Stimulated activated naive CD8-positive, alpha-beta T cell treated with anti-CD3 and anti-CD28 coated beads, Interleukin-15, amount 100 ng/mL, for 72 hours (primary cell): ENCODE measurements at regions not wholly inside any gene's neighbourhood (a gene's known extent, or its start where the extent isn't known, plus 50 kb on each side); places are given as distances from the start of the nearest gene placed in this dataset.

Source experiments
- ATAC-seq: fragments of 150-1000 bp; cut with Tn5 transposase; 2 replicates; pipeline ENCODE4 v1.10.0; 2021; ENCODE audit warnings: mild to moderate bottlenecking, moderate library complexity
- DNase-seq, 2 donors: peaks; one replicate each; pipeline ENCODE4 v3.0.0; 2021 to 2022
- H3K27ac Mint-ChIP-seq, 2 donors: one replicate each; pipeline ENCODE4 v1.8.0; 2022; ENCODE audit warnings: mild to moderate bottlenecking in 2 of 2, mixed read lengths in 2 of 2, moderate library complexity in 2 of 2
- H3K27me3 Mint-ChIP-seq: one replicate; pipeline ENCODE4 v1.8.0; 2022; ENCODE audit warnings: mixed read lengths
- H3K4me1 Mint-ChIP-seq: one replicate; pipeline ENCODE4 v1.8.0; 2022; ENCODE audit warnings: mild to moderate bottlenecking, mixed read lengths
- H3K4me3 Mint-ChIP-seq, 2 donors: one replicate each; pipeline ENCODE4 v1.8.0; 2022; ENCODE audit warnings: mild to moderate bottlenecking in 2 of 2, mixed read lengths in 2 of 2, moderate library complexity in 1 of 2
- H3K9me3 Mint-ChIP-seq, 2 donors: one replicate each; pipeline ENCODE4 v1.8.0; 2022; ENCODE audit warnings: mixed read lengths in 2 of 2

- no peak for ATAC-seq
- H3K27ac Mint-ChIP-seq = no peak overlapping the region
- no peaks in the 10 kb centered on the region for H3K4me1 Mint-ChIP-seq
- H3K4me3 Mint-ChIP-seq = no peak overlapping the region
- H3K27me3 Mint-ChIP-seq = peaks cover 39% of the 10 kb centered on the region
- no peaks in the 10 kb centered on the region for H3K9me3 Mint-ChIP-seq
- DNase-seq = no peak
Observed at GRCh38 chr2:173782681-173783080, 182.5 kb downstream of the SP3 start.

- H3K9me3 Mint-ChIP-seq = no peaks in the 10 kb centered on the region
- H3K27me3 Mint-ChIP-seq = peaks cover 39% of the 10 kb centered on the region
Observed at GRCh38 chr2:173783382-173783781, 181.8 kb downstream of the SP3 start.

GRCh38 chr2:173785813-173786212, 179.4 kb downstream of the SP3 start:
- no peak overlapping the region for H3K4me3 Mint-ChIP-seq
- H3K27me3 Mint-ChIP-seq = peaks cover 39% of the 10 kb centered on the region
- no peak for DNase-seq
- no peaks in the 10 kb centered on the region for H3K4me1 Mint-ChIP-seq
- ATAC-seq = no peak
- H3K27ac Mint-ChIP-seq = no peak overlapping the region
- no peaks in the 10 kb centered on the region for H3K9me3 Mint-ChIP-seq

More at GRCh38 chr2:173783382-173783781, 181.8 kb downstream of the SP3 start:
- ATAC-seq (no peak), DNase-seq (no peak)
- H3K27ac Mint-ChIP-seq = no peak overlapping the region
- H3K4me1 Mint-ChIP-seq = no peaks in the 10 kb centered on the region
- H3K4me3 Mint-ChIP-seq = no peak overlapping the region

GRCh38 chr2:173791502-173791901, 173.7 kb downstream of the SP3 start:
- H3K4me1 Mint-ChIP-seq = no peaks in the 10 kb centered on the region
- no peak for ATAC-seq
- H3K27me3 Mint-ChIP-seq = peaks cover 24% of the 10 kb centered on the region
- no peak for DNase-seq
- no peaks in the 10 kb centered on the region for H3K9me3 Mint-ChIP-seq
- no peak overlapping the region for H3K27ac Mint-ChIP-seq
- no peak overlapping the region for H3K4me3 Mint-ChIP-seq

- ATAC-seq (no peak), DNase-seq (no peak)
- Mint-ChIP-seq H3K27ac (no peak overlapping the region), H3K4me1 (no peaks in the 10 kb centered on the region), H3K9me3 (no peaks in the 10 kb centered on the region), H3K4me3 (no peak overlapping the region), H3K27me3 (peaks cover 24% of the 10 kb centered on the region)
Observed at GRCh38 chr2:173792166-173792565, 173.0 kb downstream of the SP3 start.

- Mint-ChIP-seq H3K9me3 (no peaks in the 10 kb centered on the region), H3K27ac (no peak overlapping the region), H3K4me3 (no peak overlapping the region), H3K4me1 (no peaks in the 10 kb centered on the region), H3K27me3 (peaks cover 24% of the 10 kb centered on the region)
- no peak for DNase-seq
- ATAC-seq = no peak
Observed at GRCh38 chr2:173792741-173793140, 172.4 kb downstream of the SP3 start.

GRCh38 chr2:173793709-173794565, 171.2 kb downstream of the SP3 start:
- Mint-ChIP-seq H3K9me3 (no peaks in the 10 kb centered on the region), H3K4me1 (no peaks in the 10 kb centered on the region)

GRCh38 chr2:173797586-173798263, 167.4 kb downstream of the SP3 start:
- no peaks in the 10 kb centered on the region for H3K9me3 Mint-ChIP-seq
- no peak overlapping the region for H3K27ac Mint-ChIP-seq
- ATAC-seq = no peak
- no peaks in the 10 kb centered on the region for H3K4me1 Mint-ChIP-seq
- peaks cover 20% of the 10 kb centered on the region for H3K27me3 Mint-ChIP-seq
- DNase-seq = no peak
- H3K4me3 Mint-ChIP-seq = no peak overlapping the region

More at GRCh38 chr2:173793709-173794565, 171.2 kb downstream of the SP3 start:
- Mint-ChIP-seq H3K4me3 (no peak overlapping the region), H3K27ac (no peak overlapping the region), H3K27me3 (peaks cover 31% of the 10 kb centered on the region)
- no peak for ATAC-seq
- no peak for DNase-seq

GRCh38 chr2:173802518-173802917, 162.7 kb downstream of the SP3 start:
- Mint-ChIP-seq H3K27ac (no peak overlapping the region), H3K4me3 (no peak overlapping the region), H3K27me3 (peaks cover 13% of the 10 kb centered on the region), H3K4me1 (no peaks in the 10 kb centered on the region), H3K9me3 (peaks cover 0 to 6% of the 10 kb centered on the region in 2 donors)
- ATAC-seq = no peak
- no peak for DNase-seq

GRCh38 chr2:173803449-173803848, 161.7 kb downstream of the SP3 start:
- H3K4me3 Mint-ChIP-seq = no peak overlapping the region
- peaks cover 0 to 6% of the 10 kb centered on the region in 2 donors for H3K9me3 Mint-ChIP-seq
- H3K4me1 Mint-ChIP-seq = no peaks in the 10 kb centered on the region
- no peak overlapping the region for H3K27ac Mint-ChIP-seq
- H3K27me3 Mint-ChIP-seq = peaks cover 8% of the 10 kb centered on the region
- DNase-seq (no peak), ATAC-seq (no peak)

GRCh38 chr2:173806761-173807160, 158.4 kb downstream of the SP3 start:
- no peaks in the 10 kb centered on the region for H3K4me1 Mint-ChIP-seq
- no peak overlapping the region for H3K27ac Mint-ChIP-seq
- H3K4me3 Mint-ChIP-seq = no peak overlapping the region
- peaks cover 6% of the 10 kb centered on the region for H3K27me3 Mint-ChIP-seq
- DNase-seq = no peak
- no peak for ATAC-seq
- H3K9me3 Mint-ChIP-seq = peaks cover 0 to 6% of the 10 kb centered on the region in 2 donors

- Mint-ChIP-seq H3K4me3 (no peak overlapping the region), H3K9me3 (peaks cover 0 to 4% of the 10 kb centered on the region in 2 donors), H3K4me1 (no peaks in the 10 kb centered on the region), H3K27me3 (no peaks in the 10 kb centered on the region), H3K27ac (no peak overlapping the region)
- no peak for ATAC-seq
- DNase-seq = no peak
Observed at GRCh38 chr2:173808718-173809117, 156.5 kb downstream of the SP3 start.

- H3K4me1 Mint-ChIP-seq = no peaks in the 10 kb centered on the region
- no peaks in the 10 kb centered on the region for H3K27me3 Mint-ChIP-seq
- no peak for DNase-seq
- no peak overlapping the region for H3K27ac Mint-ChIP-seq
- no peaks in the 10 kb centered on the region for H3K9me3 Mint-ChIP-seq
- no peak overlapping the region for H3K4me3 Mint-ChIP-seq
- ATAC-seq = no peak
Observed at GRCh38 chr2:173812321-173812720, 152.9 kb downstream of the SP3 start.

GRCh38 chr2:173814306-173814705, 150.9 kb downstream of the SP3 start:
- Mint-ChIP-seq H3K4me3 (no peak overlapping the region), H3K4me1 (no peaks in the 10 kb centered on the region), H3K9me3 (no peaks in the 10 kb centered on the region), H3K27me3 (no peaks in the 10 kb centered on the region), H3K27ac (no peak overlapping the region)
- DNase-seq = no peak
- no peak for ATAC-seq

GRCh38 chr2:173815772-173816171, 149.4 kb downstream of the SP3 start:
- Mint-ChIP-seq H3K27me3 (no peaks in the 10 kb centered on the region), H3K9me3 (no peaks in the 10 kb centered on the region), H3K4me3 (no peak overlapping the region), H3K27ac (no peak overlapping the region), H3K4me1 (no peaks in the 10 kb centered on the region)
- no peak for ATAC-seq
- no peak for DNase-seq

GRCh38 chr2:173817582-173817981, 147.6 kb downstream of the SP3 start:
- H3K27ac Mint-ChIP-seq = no peak overlapping the region
- no peaks in the 10 kb centered on the region for H3K9me3 Mint-ChIP-seq
- peaks cover 10% of the 10 kb centered on the region for H3K27me3 Mint-ChIP-seq
- no peaks in the 10 kb centered on the region for H3K4me1 Mint-ChIP-seq
- DNase-seq = no peak
- no peak overlapping the region for H3K4me3 Mint-ChIP-seq
- ATAC-seq = no peak
